ENCODE measurements at regions not wholly inside any gene's neighbourhood (a gene's known extent, or its start where the extent isn't known, plus 50 kb on each side); places are given as distances from the start of the nearest gene placed in this dataset.

- TF ChIP-seq CTCF (IDR thresholded peaks at IDR 0.05 in 2 of 3, conservative IDR thresholded peaks at IDR 0.05 in 1 of 3; ENCODE audit: control insufficient read depth in 2 of 3, extremely low read depth in 1 of 3, insufficient read depth in 1 of 3, low read depth in 3 of 3, low read length in 3 of 3) (no peak), LARP7 (IDR thresholded peaks at IDR 0.05) (no peak), STAT1 (conservative IDR thresholded peaks at IDR 0.05) (no peak), NFYB (IDR thresholded peaks at IDR 0.05; ENCODE audit: insufficient read depth, low read depth, low read length) (no peak), POLR2AphosphoS5 (IDR thresholded peaks at IDR 0.05; ENCODE audit: low read length) (no peak), ZBTB40 (IDR thresholded peaks at IDR 0.05; ENCODE audit: borderline replicate concordance) (no peak), ETV6 (conservative IDR thresholded peaks at IDR 0.05 in 1 of 2, IDR thresholded peaks at IDR 0.05 in 1 of 2; ENCODE audit: borderline replicate concordance in 1 of 2, low read depth in 1 of 2) (no peak), USF2 (IDR thresholded peaks at IDR 0.05; ENCODE audit: borderline replicate concordance, low read depth, low read length) (no peak), SREBF1 (IDR thresholded peaks at IDR 0.05; ENCODE audit: low read length) (no peak), CREB1 (IDR thresholded peaks at IDR 0.05; ENCODE audit: low read depth) (no peak), NFIC (IDR thresholded peaks at IDR 0.05; ENCODE audit: low read depth, low read length) (no peak), JUNB (IDR thresholded peaks at IDR 0.05) (no peak)
These were observed 236.6 kb upstream of the BMP2 start for GRCh38 chr20:6530779-6531315.

Measured in GM12878 (cell line).